GM12878 (cell line): ENCODE measurements at regions not wholly inside any gene's neighbourhood (a gene's known extent, or its start where the extent isn't known, plus 50 kb on each side); places are given as distances from the start of the nearest gene placed in this dataset.

Experiments
- ATAC-seq: fragments of 200-7000 bp; cut with Tn5 transposase; 3 replicates; pipeline ENCODE4 v1.9.1; 2020; ENCODE audit warnings: mild to moderate bottlenecking, moderate library complexity
- BruUV-seq: library from RNA; stranded (reverse); fragments of 400-500 nt; replicated peaks from 2 replicates; lab custom pipeline; 2021; lab: Mats Ljungman, UMichigan
- CTCF ChIA-PET: fragments of 300-600 bp; sonication (Branson Sonifier 250); formaldehyde crosslinking; extraction: SDS; loops from one replicate; lab custom pipeline; 2021; ENCODE audit warnings: inconsistent platforms; lab: Yijun Ruan, JAX
- POLR2A ChIA-PET: fragments of 350-600 bp; formaldehyde crosslinking; extraction: SDS; loops from one replicate; lab custom pipeline; 2021; ENCODE audit warnings: inconsistent platforms; lab: Charles Lee
- RAD21 ChIA-PET: fragments of 300-600 bp; sonication (Branson Sonifier 250); formaldehyde crosslinking; loops from one replicate; lab custom pipeline; 2023; ENCODE audit warnings: antibody characterized with exemption; ENCODE audit not compliant: unreplicated experiment; lab: Charles Lee
- SMC1A ChIA-PET: fragments of 300-600 bp; sonication (Branson Sonifier 250); formaldehyde crosslinking; loops from one replicate; lab custom pipeline; 2023; ENCODE audit not compliant: unreplicated experiment, uncharacterized antibody; lab: Charles Lee
- DNase-seq: peaks from one replicate; pipeline ENCODE4 v3.0.0-alpha.2; 2011; ENCODE audit warnings: low read depth, low spot score
- FAIRE-seq: peaks from 3 replicates; lab custom pipeline; 2011; peaks lifted over from hg19 to GRCh38; lab: Jason Lieb, UNC
- H2AFZ ChIP-seq: 2 replicates; pipeline ENCODE4 v1.6.0; 2011; ENCODE audit warnings: low read depth, low read length, control low read depth; ENCODE audit not compliant: control insufficient read depth
- H3K27ac ChIP-seq: 2 replicates; pipeline ENCODE4 v1.5.1; 2011; ENCODE audit warnings: control low read depth; ENCODE audit not compliant: control insufficient read depth, insufficient read depth
- H3K27me3 ChIP-seq, 2 experiments: replicated peaks in 1 of 2; 2 replicates each; pipeline versions ENCODE4 v1.6.0 to v1.6.1; 2011; ENCODE audit warnings: low read length in 1 of 2; ENCODE audit not compliant: control insufficient read depth in 2 of 2, insufficient read depth in 2 of 2
- H3K36me3 ChIP-seq, 2 experiments: 2 replicates each; pipeline ENCODE4 v1.5.1; 2011; ENCODE audit warnings: low read length in 1 of 2; ENCODE audit not compliant: control insufficient read depth in 2 of 2, insufficient read depth in 2 of 2
- H3K4me1 ChIP-seq: 2 replicates; pipeline ENCODE4 v1.6.1; 2011; ENCODE audit warnings: mild to moderate bottlenecking, low read length, moderate library complexity, mixed read lengths; ENCODE audit not compliant: control insufficient read depth, insufficient read depth
- H3K4me2 ChIP-seq: 2 replicates; pipeline ENCODE4 v1.6.0; 2011; ENCODE audit warnings: control low read depth; ENCODE audit not compliant: control insufficient read depth, insufficient read depth
- H3K4me3 ChIP-seq: fragments of 200-600 bp; sonication (generic); 2 replicates; pipeline ENCODE4 v1.5.1; 2016
- H3K79me2 ChIP-seq: 2 replicates; pipeline ENCODE4 v1.6.0; 2011; ENCODE audit warnings: low read length; ENCODE audit not compliant: control insufficient read depth, insufficient read depth
- H3K9ac ChIP-seq: 2 replicates; pipeline ENCODE4 v1.8.0; 2011; ENCODE audit warnings: low read length, control low read depth, mixed read lengths; ENCODE audit not compliant: control insufficient read depth, insufficient read depth
- H3K9me3 ChIP-seq: replicated peaks from 3 replicates; pipeline ENCODE4 v1.5.1; 2011; ENCODE audit warnings: mild to moderate bottlenecking, low read length; ENCODE audit not compliant: control insufficient read depth, insufficient read depth
- H4K20me1 ChIP-seq: 2 replicates; pipeline ENCODE4 v1.6.0; 2011; ENCODE audit not compliant: control insufficient read depth, insufficient read depth
- ATF7 ChIP-seq: fragments of 450-650 bp; IDR thresholded peaks from 2 replicates; pipeline ENCODE4 v1.6.1; 2016; ENCODE audit warnings: low read depth, mild to moderate bottlenecking
- E4F1 ChIP-seq: fragments of 450-650 bp; IDR thresholded peaks from 2 replicates; pipeline ENCODE4 v1.6.1; 2018; ENCODE audit warnings: borderline replicate concordance, mild to moderate bottlenecking; ENCODE audit not compliant: partially characterized antibody
- HDAC2 ChIP-seq: fragments of 200-600 bp; sonication (generic); IDR thresholded peaks from 2 replicates; pipeline ENCODE4 v1.6.1; 2017
- HDGF ChIP-seq: fragments of 450-650 bp; IDR thresholded peaks from 2 replicates; pipeline ENCODE4 v1.6.1; 2016; ENCODE audit warnings: antibody characterized with exemption
- LARP7 ChIP-seq: fragments of 450-650 bp; IDR thresholded peaks from 2 replicates; pipeline ENCODE4 v1.6.1; 2017; ENCODE audit warnings: mild to moderate bottlenecking
- NFYA ChIP-seq: IDR thresholded peaks from 2 replicates; pipeline ENCODE4 v1.6.1; 2011; ENCODE audit warnings: low read depth, mild to moderate bottlenecking, low read length, improper control_type of control experiment, borderline replicate concordance
- PKNOX1 ChIP-seq: fragments of 450-650 bp; IDR thresholded peaks from 2 replicates; pipeline ENCODE4 v1.6.1; 2016; ENCODE audit warnings: mild to moderate bottlenecking
- SMC3 ChIP-seq: IDR thresholded peaks from 2 replicates; pipeline ENCODE4 v1.6.1; 2011; ENCODE audit warnings: low read length, improper control_type of control experiment, borderline replicate concordance
- TBL1XR1 ChIP-seq: IDR thresholded peaks from 2 replicates; pipeline ENCODE4 v1.6.1; 2012; ENCODE audit warnings: low read depth, low read length, improper control_type of control experiment
- ZBTB33 ChIP-seq: fragments of 450-650 bp; IDR thresholded peaks from 2 replicates; pipeline ENCODE4 v1.6.1; 2017; ENCODE audit warnings: mild to moderate bottlenecking
- WGBS: methylation state at CpG from one replicate; pipeline ENCODE4 v1.1.6; 2016; ENCODE audit warnings: low lambda C conversion rate; ENCODE audit not compliant: insufficient replicate concordance, insufficient coverage; ENCODE audit errors: missing lambda C conversion rate; 5-methylcytosine and 5-hydroxymethylcytosine counted together
- in situ Hi-C: fragments of 300-500 bp; cut with MboI; formaldehyde crosslinking; loops from 9 replicates; pipeline ENCODE4 v1.14.3; 2018; ENCODE audit warnings: mixed read lengths
- intact Hi-C: fragments of 100-400 bp; cut with micrococcal nuclease; formaldehyde crosslinking; loops from one replicate; pipeline ENCODE4 v1.14.2; 2022; ENCODE audit not compliant: unreplicated experiment
- TF ChIP-seq, protein P1 (sequence below), 3 experiments: IDR thresholded peaks in 2 of 3; conservative IDR thresholded peaks in 1 of 3; 2 replicates each; pipeline ENCODE4 v1.5.1; 2011; ENCODE audit warnings: low read depth in 3 of 3, low read length in 3 of 3, mild to moderate bottlenecking in 3 of 3, control low read depth in 2 of 3, moderate library complexity in 2 of 3, inconsistent platforms in 1 of 3, mixed read lengths in 1 of 3; ENCODE audit not compliant: control insufficient read depth in 2 of 3, insufficient read depth in 1 of 3; ENCODE audit errors: extremely low read depth in 1 of 3

DNA sequence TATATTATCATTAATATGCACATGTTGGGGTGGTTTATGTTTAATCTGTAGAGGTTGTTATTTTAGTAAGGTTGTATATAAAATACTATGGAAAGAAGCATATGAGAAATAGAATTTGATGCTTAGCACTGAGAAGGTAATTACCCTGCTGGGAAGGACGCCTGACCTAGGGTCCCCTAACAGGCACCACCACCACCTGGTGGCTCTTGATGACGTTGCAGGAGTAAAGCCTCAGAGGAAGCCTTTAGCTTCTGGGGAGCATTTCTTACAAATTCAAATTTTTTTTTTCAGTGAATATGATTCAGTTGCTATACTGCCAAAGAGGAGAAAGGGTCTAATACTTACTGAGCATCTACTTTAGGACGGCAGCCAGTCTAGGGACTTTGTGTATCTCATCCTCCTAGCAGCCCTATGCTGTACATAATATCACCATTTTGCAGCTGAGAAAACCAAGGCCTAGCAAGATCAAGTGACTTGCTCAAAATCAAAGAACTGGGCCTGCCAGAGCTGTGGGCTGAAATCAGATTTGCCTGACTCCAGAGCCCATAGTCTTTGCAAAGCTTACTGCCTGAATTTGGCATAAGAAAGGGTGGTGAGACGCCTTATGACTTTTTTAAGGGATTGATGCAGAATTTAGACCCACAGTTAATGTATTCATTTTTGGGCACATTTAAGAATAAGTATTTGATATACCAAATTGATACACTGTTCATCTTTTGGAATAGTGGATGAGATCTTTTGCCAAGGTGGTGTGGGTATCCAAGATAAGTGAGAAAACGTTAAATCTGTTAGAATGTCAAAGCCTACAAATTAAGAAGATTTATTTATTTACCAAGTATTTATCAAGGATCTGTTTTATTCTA lies 78.8 kb upstream of the GAREM1 start:
- H3K9ac ChIP-seq: no peak overlapping the region
- no peaks in the 10 kb centered on the region for H3K36me3 ChIP-seq
- FAIRE-seq (no peak), ATAC-seq (peak; percentile 89), DNase-seq (no peak)
- ChIA-PET CTCF (interaction anchor here (1.0 to 2.7 kb wide), 6 partner anchors 10 to 396 kb away, joined by 3 to 14 read pairs (median 3); no protein-coding TSS in a partner anchor), POLR2A (no interaction called here), RAD21 (interaction anchor here (1.0 to 1.4 kb wide), 2 partner anchors 79 to 392 kb away, joined by 4 read pairs; partner anchors contain the start of gene GAREM1), SMC1A (interaction anchor here (1.0 to 1.6 kb wide), 3 partner anchors 277 to 391 kb away, joined by 3 to 5 read pairs (median 4); no protein-coding TSS in a partner anchor)
- H2AFZ ChIP-seq: no peak overlapping the region
- no peak overlapping the region for H3K27ac ChIP-seq
- no peaks in the 10 kb centered on the region; a peak in 2 of 4 replicates for H3K27me3 ChIP-seq
- H3K9me3 ChIP-seq: no peaks in the 10 kb centered on the region
- H4K20me1 ChIP-seq: no peaks in the 10 kb centered on the region
- no peaks in the 10 kb centered on the region for H3K79me2 ChIP-seq
- no peak overlapping the region for H3K4me2 ChIP-seq
- H3K4me3 ChIP-seq: no peak overlapping the region
- intact Hi-C loops: loop anchor here (5.0 to 10.0 kb wide), 3 partner anchors 65 to 995 kb away; no protein-coding TSS in a partner anchor
- no peaks in the 10 kb centered on the region for H3K4me1 ChIP-seq
- BruUV-seq: no TSS peak
- in situ Hi-C loops: loop anchor here (5.0 to 10.0 kb wide), 2 partner anchors 275 to 392 kb away; no protein-coding TSS in a partner anchor
- WGBS: 0% methylated on average over 5 of the region's 5 CpGs
- TF ChIP-seq SMC3 (peak; percentile 59; the same call in 1 of the 2 replicates), TBL1XR1 (no peak), PKNOX1 (no peak), HDAC2 (no peak), LARP7 (no peak), NFYA (no peak), HDGF (no peak), ZBTB33 (no peak), E4F1 (no peak), ATF7 (no peak)
- TF ChIP-seq, protein P1, sequence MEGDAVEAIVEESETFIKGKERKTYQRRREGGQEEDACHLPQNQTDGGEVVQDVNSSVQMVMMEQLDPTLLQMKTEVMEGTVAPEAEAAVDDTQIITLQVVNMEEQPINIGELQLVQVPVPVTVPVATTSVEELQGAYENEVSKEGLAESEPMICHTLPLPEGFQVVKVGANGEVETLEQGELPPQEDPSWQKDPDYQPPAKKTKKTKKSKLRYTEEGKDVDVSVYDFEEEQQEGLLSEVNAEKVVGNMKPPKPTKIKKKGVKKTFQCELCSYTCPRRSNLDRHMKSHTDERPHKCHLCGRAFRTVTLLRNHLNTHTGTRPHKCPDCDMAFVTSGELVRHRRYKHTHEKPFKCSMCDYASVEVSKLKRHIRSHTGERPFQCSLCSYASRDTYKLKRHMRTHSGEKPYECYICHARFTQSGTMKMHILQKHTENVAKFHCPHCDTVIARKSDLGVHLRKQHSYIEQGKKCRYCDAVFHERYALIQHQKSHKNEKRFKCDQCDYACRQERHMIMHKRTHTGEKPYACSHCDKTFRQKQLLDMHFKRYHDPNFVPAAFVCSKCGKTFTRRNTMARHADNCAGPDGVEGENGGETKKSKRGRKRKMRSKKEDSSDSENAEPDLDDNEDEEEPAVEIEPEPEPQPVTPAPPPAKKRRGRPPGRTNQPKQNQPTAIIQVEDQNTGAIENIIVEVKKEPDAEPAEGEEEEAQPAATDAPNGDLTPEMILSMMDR (IDR thresholded peaks at IDR 0.05 in 2 of 3, conservative IDR thresholded peaks at IDR 0.05 in 1 of 3; ENCODE audit: control insufficient read depth in 2 of 3, extremely low read depth in 1 of 3, insufficient read depth in 1 of 3, low read depth in 3 of 3, low read length in 3 of 3): peak; percentile 57 to 63 (median 59); a peak in 5 of 6 replicates
